Liver (tissue), 3 donors: ENCODE measurements at regions not wholly inside any gene's neighbourhood (a gene's known extent, or its start where the extent isn't known, plus 50 kb on each side); places are given as distances from the start of the nearest gene placed in this dataset.

Experiments used
- CTCF ChIP-seq: fragments of 150-350 bp; IDR thresholded peaks from 2 replicates; pipeline ENCODE4 v1.5.1; 2017; ENCODE audit warnings: improper control_type of control experiment, low read depth, low read length; ENCODE audit not compliant: missing input control
- GABPA ChIP-seq, 2 donors: IDR thresholded peaks in 1 of 2; conservative IDR thresholded peaks in 1 of 2; 2 replicates each; pipeline ENCODE4 v1.6.1; 2016; ENCODE audit warnings: antibody characterized with exemption in 2 of 2, mild to moderate bottlenecking in 1 of 2, moderate library complexity in 1 of 2
- HNF4G ChIP-seq: IDR thresholded peaks from 2 replicates; pipeline ENCODE4 v1.6.1; 2016; ENCODE audit warnings: antibody characterized with exemption
- JUND ChIP-seq, 2 donors: IDR thresholded peaks; 2 replicates each; pipeline ENCODE4 v1.6.1; 2016; ENCODE audit warnings: antibody characterized with exemption in 2 of 2
- MAX ChIP-seq: IDR thresholded peaks from 2 replicates; pipeline ENCODE4 v1.6.1; 2016; ENCODE audit warnings: antibody characterized with exemption
- RAD21 ChIP-seq, 2 donors: IDR thresholded peaks; 2 replicates each; pipeline ENCODE4 v1.6.1; 2016; ENCODE audit warnings: antibody characterized with exemption in 2 of 2, mild to moderate bottlenecking in 2 of 2
- REST ChIP-seq: IDR thresholded peaks from 2 replicates; pipeline ENCODE4 v1.6.1; 2016; ENCODE audit warnings: antibody characterized with exemption, mild to moderate bottlenecking
- RXRA ChIP-seq, 2 donors: IDR thresholded peaks; 2 replicates each; pipeline ENCODE4 v1.6.1; 2017 to 2018; ENCODE audit warnings: antibody characterized with exemption in 2 of 2, mild to moderate bottlenecking in 1 of 2
- SP1 ChIP-seq: IDR thresholded peaks from 2 replicates; pipeline ENCODE4 v1.6.1; 2018; ENCODE audit warnings: antibody characterized with exemption, mild to moderate bottlenecking
- TAF1 ChIP-seq: conservative IDR thresholded peaks from 2 replicates; pipeline ENCODE4 v1.6.1; 2016; ENCODE audit warnings: antibody characterized with exemption, mild to moderate bottlenecking
- YY1 ChIP-seq: IDR thresholded peaks from 2 replicates; pipeline ENCODE4 v1.6.1; 2016; ENCODE audit warnings: antibody characterized with exemption, mild to moderate bottlenecking
- ZBTB33 ChIP-seq: IDR thresholded peaks from 2 replicates; pipeline ENCODE4 v1.6.1; 2016; ENCODE audit warnings: antibody characterized with exemption
- donor health status: healthy.
- donor health status: healthy.

GRCh38 chr1:209198961-209199750 lies 384.4 kb upstream of the CAMK1G start:
- TF ChIP-seq CTCF (no peak), ZBTB33 (no peak), RAD21 (IDR thresholded peaks at IDR 0.05) (no peak), MAX (no peak), SP1 (no peak), TAF1 (no peak), YY1 (no peak), REST (no peak), JUND (IDR thresholded peaks at IDR 0.05) (no peak), RXRA (IDR thresholded peaks at IDR 0.05) (no peak), HNF4G (no peak), GABPA (IDR thresholded peaks at IDR 0.05 in 1 of 2, conservative IDR thresholded peaks at IDR 0.05 in 1 of 2) (no peak)
